SU-DHL-6 (cell line): ENCODE measurements at regions not wholly inside any gene's neighbourhood (a gene's known extent, or its start where the extent isn't known, plus 50 kb on each side); places are given as distances from the start of the nearest gene placed in this dataset.

Experiments
- H2AFZ ChIP-seq: fragments of 200-600 bp; sonication (generic); 2 replicates; pipeline ENCODE4 v1.6.1; 2014; ENCODE audit warnings: low read depth, mild to moderate bottlenecking, moderate library complexity, mixed read lengths, antibody characterized with exemption, low read length; ENCODE audit not compliant: severe bottlenecking
- H3F3A ChIP-seq: fragments of 200-600 bp; shearing (Covaris generic); 2 replicates; pipeline ENCODE4 v1.6.0; 2016; ENCODE audit warnings: antibody characterized with exemption, mild to moderate bottlenecking; ENCODE audit not compliant: insufficient read depth
- H3K27ac ChIP-seq: fragments of 200-600 bp; sonication (generic); 2 replicates; pipeline ENCODE4 v1.5.1; 2016; ENCODE audit warnings: low read depth, mild to moderate bottlenecking, low read length, moderate library complexity, mixed read lengths
- H3K27me3 ChIP-seq: fragments of 200-600 bp; sonication (generic), shearing (Covaris generic); 2 replicates; pipeline ENCODE4 v1.6.0; 2014; ENCODE audit warnings: mild to moderate bottlenecking, low read length
- H3K36me3 ChIP-seq: fragments of 200-600 bp; sonication (generic); 2 replicates; pipeline ENCODE4 v1.6.1; 2014; ENCODE audit warnings: mild to moderate bottlenecking, low read length, mixed read lengths
- H3K4me2 ChIP-seq: fragments of 300-600, 200-600 bp; shearing (Covaris generic), sonication (generic); 2 replicates; pipeline ENCODE4 v1.6.0; 2014; ENCODE audit warnings: low read length, low read depth, mild to moderate bottlenecking; ENCODE audit not compliant: poor library complexity, severe bottlenecking
- H3K4me3 ChIP-seq: fragments of 200-600 bp; sonication (generic); 2 replicates; pipeline ENCODE4 v1.5.1; 2014; ENCODE audit warnings: antibody characterized with exemption, low read length, mild to moderate bottlenecking, mixed read lengths; ENCODE audit not compliant: insufficient read depth, poor library complexity, severe bottlenecking
- H3K79me2 ChIP-seq: fragments of 200-600 bp; sonication (generic); 2 replicates; pipeline ENCODE4 v1.6.1; 2014; ENCODE audit warnings: mild to moderate bottlenecking, low read length, moderate library complexity; ENCODE audit not compliant: insufficient read depth
- H3K9ac ChIP-seq: fragments of 200-600 bp; sonication (generic); 2 replicates; pipeline ENCODE4 v1.7.0; 2014; ENCODE audit warnings: mild to moderate bottlenecking, low read length
- H3K9me2 ChIP-seq: fragments of 200-600 bp; sonication (generic); replicated peaks from 2 replicates; pipeline ENCODE4 v1.6.1; 2014; ENCODE audit warnings: low read length; ENCODE audit not compliant: insufficient read depth
- H3K9me3 ChIP-seq: fragments of 200-600 bp; sonication (generic); 2 replicates; pipeline ENCODE4 v1.6.1; 2014; ENCODE audit warnings: low read length, mixed read lengths; ENCODE audit not compliant: insufficient read depth
- H4K20me1 ChIP-seq: fragments of 200-600 bp; sonication (generic); 2 replicates; pipeline ENCODE4 v1.6.1; 2014; ENCODE audit warnings: low read depth, mild to moderate bottlenecking, antibody characterized with exemption, low read length, moderate library complexity, mixed read lengths
- CTCF ChIP-seq: fragments of 200-600 bp; sonication (generic); IDR thresholded peaks from one replicate; pipeline ENCODE4 v1.5.1; 2017; ENCODE audit warnings: antibody characterized with exemption, mild to moderate bottlenecking, low read length, moderate library complexity; ENCODE audit not compliant: insufficient read depth, poor library complexity, severe bottlenecking
- EZH2phosphoT487 ChIP-seq: fragments of 200-600 bp; sonication (generic), shearing (Covaris generic); conservative IDR thresholded peaks from 2 replicates; pipeline ENCODE4 v1.6.1; 2018; ENCODE audit warnings: mild to moderate bottlenecking, antibody characterized with exemption, low read length, moderate library complexity, mixed read lengths

GRCh38 chr15:97177151-97177577 lies 783.3 kb upstream of the ARRDC4 start:
- Histone ChIP-seq H3K27ac (no peak overlapping the region), H2AFZ (no peak overlapping the region), H3F3A (no peaks in the 10 kb centered on the region), H3K79me2 (no peaks in the 10 kb centered on the region), H3K4me2 (no peak overlapping the region), H3K9me3 (no peaks in the 10 kb centered on the region), H3K27me3 (no peaks in the 10 kb centered on the region), H3K36me3 (no peaks in the 10 kb centered on the region), H3K9me2 (no peaks in the 10 kb centered on the region), H4K20me1 (no peaks in the 10 kb centered on the region), H3K9ac (no peak overlapping the region), H3K4me3 (no peak overlapping the region)
- TF ChIP-seq CTCF (no peak), EZH2phosphoT487 (no peak)

GRCh38 chr15:97182581-97182980 lies 777.9 kb upstream of the ARRDC4 start:
- Histone ChIP-seq H4K20me1 (no peaks in the 10 kb centered on the region), H3K79me2 (no peaks in the 10 kb centered on the region), H2AFZ (no peak overlapping the region), H3K4me3 (no peak overlapping the region), H3K9ac (no peak overlapping the region), H3K36me3 (no peaks in the 10 kb centered on the region), H3K27ac (no peak overlapping the region), H3K9me3 (no peaks in the 10 kb centered on the region), H3F3A (no peaks in the 10 kb centered on the region), H3K4me2 (no peak overlapping the region), H3K27me3 (no peaks in the 10 kb centered on the region), H3K9me2 (no peaks in the 10 kb centered on the region)
- TF ChIP-seq EZH2phosphoT487 (no peak), CTCF (no peak)

GRCh38 chr15:97189162-97189780 lies 771.2 kb upstream of the ARRDC4 start:
- Histone ChIP-seq H3K27ac (no peak overlapping the region), H3K4me3 (no peak overlapping the region), H3K4me2 (no peak overlapping the region), H3K79me2 (no peaks in the 10 kb centered on the region), H2AFZ (no peak overlapping the region), H3K36me3 (no peaks in the 10 kb centered on the region), H3K9me2 (no peaks in the 10 kb centered on the region), H4K20me1 (no peaks in the 10 kb centered on the region), H3K9ac (no peak overlapping the region), H3F3A (no peaks in the 10 kb centered on the region), H3K9me3 (no peaks in the 10 kb centered on the region), H3K27me3 (no peaks in the 10 kb centered on the region)
- TF ChIP-seq EZH2phosphoT487 (no peak), CTCF (no peak)

GRCh38 chr15:97194750-97195149 lies 765.8 kb upstream of the ARRDC4 start:
- no peak overlapping the region for H2AFZ ChIP-seq
- H3K9ac ChIP-seq = no peak overlapping the region
- no peaks in the 10 kb centered on the region for H3K79me2 ChIP-seq
- no peaks in the 10 kb centered on the region for H3F3A ChIP-seq
- no peak overlapping the region for H3K4me3 ChIP-seq
- no peaks in the 10 kb centered on the region for H3K36me3 ChIP-seq
- H3K27ac ChIP-seq = no peak overlapping the region
- no peak for TF ChIP-seq EZH2phosphoT487
- no peaks in the 10 kb centered on the region for H4K20me1 ChIP-seq
- no peak overlapping the region for H3K4me2 ChIP-seq
- H3K27me3 ChIP-seq = no peaks in the 10 kb centered on the region
- H3K9me2 ChIP-seq = no peaks in the 10 kb centered on the region
- no peaks in the 10 kb centered on the region for H3K9me3 ChIP-seq
